K562 (cell line): ENCODE measurements at regions not wholly inside any gene's neighbourhood (a gene's known extent, or its start where the extent isn't known, plus 50 kb on each side); places are given as distances from the start of the nearest gene placed in this dataset.

Source experiments
- ARID1B ChIP-seq: fragments of 450-650 bp; IDR thresholded peaks from 2 replicates; pipeline ENCODE4 v1.6.1; 2016; ENCODE audit warnings: antibody characterized with exemption, mild to moderate bottlenecking, inconsistent platforms
- ATF4 ChIP-seq: fragments of 450-650 bp; formaldehyde crosslinking; IDR thresholded peaks from 2 replicates; pipeline ENCODE4 v1.4.0; 2022; ENCODE audit warnings: mild to moderate bottlenecking, moderate library complexity
- BRF1 ChIP-seq: IDR thresholded peaks from 3 replicates; pipeline ENCODE4 v1.6.1; 2011; ENCODE audit warnings: borderline replicate concordance, mild to moderate bottlenecking; ENCODE audit not compliant: insufficient read length; ENCODE audit errors: extremely low read depth
- BRF2 ChIP-seq: IDR thresholded peaks from 3 replicates; pipeline ENCODE4 v1.6.1; 2011; ENCODE audit warnings: borderline replicate concordance, mild to moderate bottlenecking; ENCODE audit not compliant: insufficient read length, insufficient read depth
- CAMTA2 ChIP-seq: fragments of 250-450 bp; sonication (Bioruptor Pico); conservative IDR thresholded peaks from 2 replicates; pipeline ENCODE4 v1.5.1; 2022
- EP400 ChIP-seq: fragments of 450-650 bp; IDR thresholded peaks from 2 replicates; pipeline ENCODE4 v1.6.1; 2017; ENCODE audit warnings: antibody characterized with exemption, mild to moderate bottlenecking, moderate library complexity
- EWSR1 ChIP-seq: fragments of 450-650 bp; IDR thresholded peaks from 2 replicates; pipeline ENCODE4 v1.6.1; 2018; ENCODE audit warnings: borderline replicate concordance, mild to moderate bottlenecking, low read depth, moderate library complexity; ENCODE audit not compliant: partially characterized antibody
- FOS ChIP-seq: IDR thresholded peaks from 3 replicates; pipeline ENCODE4 v1.6.1; 2011; ENCODE audit not compliant: insufficient read length; ENCODE audit errors: extremely low read depth
- FOXJ2 ChIP-seq: fragments of 200-800 bp; sonication (Bioruptor generic); IDR thresholded peaks from 2 replicates; pipeline ENCODE4 v1.6.1; 2016; ENCODE audit warnings: missing genetic modification characterization, missing compliant biosample characterization
- GTF3C2 ChIP-seq: IDR thresholded peaks from 3 replicates; pipeline ENCODE4 v1.6.1; 2011; ENCODE audit warnings: borderline replicate concordance, mild to moderate bottlenecking, moderate library complexity; ENCODE audit not compliant: insufficient read length; ENCODE audit errors: extremely low read depth
- HDAC1 ChIP-seq, 2 experiments: fragments of 450-650 bp; IDR thresholded peaks; 2 replicates each; pipeline ENCODE4 v1.6.1; 2016 to 2017; ENCODE audit warnings: inconsistent platforms in 1 of 2, mild to moderate bottlenecking in 1 of 2, moderate library complexity in 1 of 2
- PHTF2 ChIP-seq: fragments of 250-450 bp; sonication (Bioruptor Pico); IDR thresholded peaks from 2 replicates; pipeline ENCODE4 v1.5.0; 2021; ENCODE audit warnings: mild to moderate bottlenecking
- RB1 ChIP-seq: fragments of 450-650 bp; IDR thresholded peaks from 2 replicates; pipeline ENCODE4 v1.6.1; 2017; ENCODE audit warnings: low read depth, mild to moderate bottlenecking
- RNF219 ChIP-seq: fragments of 250-450 bp; sonication (Bioruptor Pico); IDR thresholded peaks from 2 replicates; pipeline ENCODE4 v1.5.0; 2022; ENCODE audit warnings: mild to moderate bottlenecking
- SIX5 ChIP-seq, 2 experiments: IDR thresholded peaks; 2 replicates each; pipeline ENCODE4 v1.6.1; 2011; ENCODE audit warnings: low read length in 2 of 2, borderline replicate concordance in 1 of 2, low read depth in 1 of 2, mild to moderate bottlenecking in 1 of 2, moderate library complexity in 1 of 2; ENCODE audit not compliant: insufficient read depth in 1 of 2
- SMAD2 ChIP-seq: fragments of 150-350 bp; IDR thresholded peaks from 2 replicates; pipeline ENCODE4 v1.6.1; 2014; ENCODE audit warnings: low read depth, mild to moderate bottlenecking, low read length
- TCF15 ChIP-seq: fragments of 250-450 bp; sonication (Bioruptor Pico); IDR thresholded peaks from 2 replicates; pipeline ENCODE4 v1.8.0; 2022; ENCODE audit warnings: moderate library complexity, mild to moderate bottlenecking, inconsistent platforms
- ZKSCAN1 ChIP-seq: fragments of 150-350 bp; IDR thresholded peaks from 2 replicates; pipeline ENCODE4 v1.6.1; 2016; ENCODE audit warnings: low read depth, low read length
- ZNF253 ChIP-seq: fragments of 250-450 bp; sonication (Bioruptor Pico); conservative IDR thresholded peaks from 2 replicates; pipeline ENCODE4 v1.6.1; 2021; ENCODE audit warnings: mild to moderate bottlenecking
- ZNF561 ChIP-seq: fragments of 450-650 bp; formaldehyde crosslinking; conservative IDR thresholded peaks from 2 replicates; pipeline ENCODE4 v1.4.0; 2020; ENCODE audit warnings: mild to moderate bottlenecking, moderate library complexity
- ZNF785 ChIP-seq: fragments of 250-450 bp; sonication (Bioruptor Pico); IDR thresholded peaks from 2 replicates; pipeline ENCODE4 v1.4.0; 2020; ENCODE audit warnings: mild to moderate bottlenecking

- TF ChIP-seq ATF4 (CRISPR knock-in tag), result no peak
- no peak for TF ChIP-seq RNF219 (CRISPR knock-in tag)
- no peak for TF ChIP-seq TCF15
- TF ChIP-seq ZNF561, result no peak
- TF ChIP-seq ZNF785, result no peak
- no peak for TF ChIP-seq ZNF253 (CRISPR knock-in tag)
- TF ChIP-seq ZKSCAN1, result no peak
- no peak for TF ChIP-seq SIX5 (IDR thresholded peaks at IDR 0.05; ENCODE audit: borderline replicate concordance in 1 of 2, insufficient read depth in 1 of 2, low read depth in 1 of 2, low read length in 2 of 2)
- TF ChIP-seq BRF1, result no peak
- no peak for TF ChIP-seq HDAC1 (IDR thresholded peaks at IDR 0.05)
- TF ChIP-seq ARID1B, result peak; percentile 57
- no peak for TF ChIP-seq GTF3C2
- TF ChIP-seq BRF2, result no peak
- TF ChIP-seq RB1, result no peak
- no peak for TF ChIP-seq EP400
- no peak for TF ChIP-seq EWSR1
- no peak for TF ChIP-seq PHTF2 (CRISPR knock-in tag)
- TF ChIP-seq FOXJ2 (tag), result no peak
- no peak for TF ChIP-seq FOS
- TF ChIP-seq SMAD2, result no peak
- no peak for TF ChIP-seq CAMTA2 (CRISPR knock-in tag)
These were observed 51.1 kb upstream of the RPH3A start (continued) for GRCh38 chr12:112740387-112740934.
